ENCODE measurements at regions not wholly inside any gene's neighbourhood (a gene's known extent, or its start where the extent isn't known, plus 50 kb on each side); places are given as distances from the start of the nearest gene placed in this dataset.

DNA sequence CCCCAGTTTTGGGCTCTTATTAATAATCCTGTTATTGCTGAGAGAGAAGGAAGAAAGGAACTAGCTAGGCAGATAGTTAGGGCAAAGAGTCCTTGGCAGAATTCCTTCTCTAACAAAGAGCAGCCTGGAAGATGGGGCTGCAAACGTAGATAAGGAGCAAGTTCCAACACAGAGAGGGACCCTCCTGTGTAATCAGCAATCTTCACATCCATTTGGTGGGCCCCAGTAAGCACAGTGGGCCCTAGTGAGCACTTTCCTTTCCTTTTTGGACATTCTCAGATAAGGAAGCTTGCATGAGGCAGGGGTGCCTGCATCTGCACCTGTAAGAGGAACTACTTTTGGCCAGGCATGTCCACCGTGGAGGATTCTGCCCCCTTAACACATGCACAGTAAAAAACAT, 119.6 kb upstream of the SGO1 start:
- TF ChIP-seq, protein P1, sequence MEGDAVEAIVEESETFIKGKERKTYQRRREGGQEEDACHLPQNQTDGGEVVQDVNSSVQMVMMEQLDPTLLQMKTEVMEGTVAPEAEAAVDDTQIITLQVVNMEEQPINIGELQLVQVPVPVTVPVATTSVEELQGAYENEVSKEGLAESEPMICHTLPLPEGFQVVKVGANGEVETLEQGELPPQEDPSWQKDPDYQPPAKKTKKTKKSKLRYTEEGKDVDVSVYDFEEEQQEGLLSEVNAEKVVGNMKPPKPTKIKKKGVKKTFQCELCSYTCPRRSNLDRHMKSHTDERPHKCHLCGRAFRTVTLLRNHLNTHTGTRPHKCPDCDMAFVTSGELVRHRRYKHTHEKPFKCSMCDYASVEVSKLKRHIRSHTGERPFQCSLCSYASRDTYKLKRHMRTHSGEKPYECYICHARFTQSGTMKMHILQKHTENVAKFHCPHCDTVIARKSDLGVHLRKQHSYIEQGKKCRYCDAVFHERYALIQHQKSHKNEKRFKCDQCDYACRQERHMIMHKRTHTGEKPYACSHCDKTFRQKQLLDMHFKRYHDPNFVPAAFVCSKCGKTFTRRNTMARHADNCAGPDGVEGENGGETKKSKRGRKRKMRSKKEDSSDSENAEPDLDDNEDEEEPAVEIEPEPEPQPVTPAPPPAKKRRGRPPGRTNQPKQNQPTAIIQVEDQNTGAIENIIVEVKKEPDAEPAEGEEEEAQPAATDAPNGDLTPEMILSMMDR (IDR thresholded peaks at IDR 0.05; ENCODE audit: low read depth, low read length), result no peak
- TF ChIP-seq, protein P2, sequence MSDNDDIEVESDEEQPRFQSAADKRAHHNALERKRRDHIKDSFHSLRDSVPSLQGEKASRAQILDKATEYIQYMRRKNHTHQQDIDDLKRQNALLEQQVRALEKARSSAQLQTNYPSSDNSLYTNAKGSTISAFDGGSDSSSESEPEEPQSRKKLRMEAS (IDR thresholded peaks at IDR 0.05; ENCODE audit: low read depth, low read length), result no peak
- TF ChIP-seq POLR2A (IDR thresholded peaks at IDR 0.05; ENCODE audit: extremely low read depth, insufficient read length) (no peak), MYC (IDR thresholded peaks at IDR 0.05; ENCODE audit: low read depth, low read length) (no peak)

Data from NB4 (cell line).